Hematopoietic multipotent progenitor cell treated with erythropoietin and hydrocortisone succinate and interleukin-3 and kit ligand, for 4 days (in vitro differentiated cells): ENCODE measurements at regions not wholly inside any gene's neighbourhood (a gene's known extent, or its start where the extent isn't known, plus 50 kb on each side); places are given as distances from the start of the nearest gene placed in this dataset.
"Not testable (repeated sequence)": the region's sequence is repeated elsewhere in the genome, so short reads cannot be mapped to it uniquely, and the experiment has no call there.

Experiments used
- DNase-seq: peaks from one replicate; pipeline ENCODE4 v3.0.0-alpha.2; 2015

DNA sequence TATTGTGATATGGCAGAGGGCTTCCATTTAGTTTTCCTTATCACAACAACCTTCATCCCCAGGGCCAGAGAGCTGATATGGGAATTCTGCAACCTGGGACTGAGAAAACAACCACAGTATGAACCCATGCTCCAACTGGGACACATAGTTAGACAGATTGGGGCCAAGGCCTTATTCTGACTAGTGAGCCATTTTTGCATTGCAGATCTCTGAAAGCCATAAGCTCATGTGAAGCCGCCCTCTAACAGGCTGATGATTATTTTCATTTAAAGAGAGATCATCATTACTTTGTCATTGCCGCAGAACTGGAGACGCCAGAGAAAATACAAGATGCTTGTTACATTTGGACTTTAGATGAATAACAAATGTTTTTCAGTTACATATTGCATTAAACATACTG is 791.7 kb upstream of the POM121L12 start:
- no peak for DNase-seq

DNA sequence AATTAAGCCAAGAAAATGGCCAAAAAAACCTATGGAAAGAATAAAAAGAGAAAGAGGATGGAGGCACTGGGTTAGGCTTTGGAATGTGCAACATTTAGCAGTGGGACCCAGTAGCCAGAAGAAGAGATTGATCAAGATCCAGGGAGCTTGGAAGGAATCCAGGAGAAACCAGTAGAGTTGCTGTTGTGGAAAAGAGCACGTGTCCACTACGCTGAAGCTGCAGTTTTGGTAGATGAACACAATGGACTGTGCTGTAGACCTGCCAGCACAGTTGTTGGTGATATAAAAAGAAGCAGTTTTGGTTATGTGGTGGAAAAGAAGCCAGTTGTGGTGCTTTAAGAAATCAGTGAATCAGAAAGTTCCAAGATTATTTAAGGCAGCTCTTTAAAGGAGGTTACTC is 802.2 kb upstream of the POM121L12 start:
- DNase-seq, result no peak

- no peak for DNase-seq
Observed at GRCh38 chr7:52211930-52212329, 823.5 kb upstream of the POM121L12 start.

GRCh38 chr7:52209614-52210013 is 825.8 kb upstream of the POM121L12 start:
- no peak for DNase-seq

DNA sequence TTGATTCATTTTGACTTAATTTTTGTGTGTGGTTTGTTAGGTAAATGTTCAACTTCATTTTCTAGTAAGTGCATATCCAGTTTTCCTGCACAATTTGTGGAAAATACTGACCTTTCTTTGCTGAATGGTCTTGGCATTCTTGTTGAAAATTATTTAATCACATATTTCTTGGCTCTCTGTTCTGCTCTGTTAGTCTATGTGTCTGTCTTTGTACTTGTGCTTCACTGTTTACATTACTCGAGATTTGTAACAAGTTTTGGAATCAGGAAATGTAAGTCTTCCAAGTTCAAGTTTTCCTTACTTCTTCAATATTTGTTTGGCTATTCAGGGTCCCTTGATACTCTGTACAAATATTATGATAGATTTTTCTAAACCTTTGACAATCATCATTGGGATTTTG is 838.2 kb upstream of the POM121L12 start:
- no peak for DNase-seq

DNA sequence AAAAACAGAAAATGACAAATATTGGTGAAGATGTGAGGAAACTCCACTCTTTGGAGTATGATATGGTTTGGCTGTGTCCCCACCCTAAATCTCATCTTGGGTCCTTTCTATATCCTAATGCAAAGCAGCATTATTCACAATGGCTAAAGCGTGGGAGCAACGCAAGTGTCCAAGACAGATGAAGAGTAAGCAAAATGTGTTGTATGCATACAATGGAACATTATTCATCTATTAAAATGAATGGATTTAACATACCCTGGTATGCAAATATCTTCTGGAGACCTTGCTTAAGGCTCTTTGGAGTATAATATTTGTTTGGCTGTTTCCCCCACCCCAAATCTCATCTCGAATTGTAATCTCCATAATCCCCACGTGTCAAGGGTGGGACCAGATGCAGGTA is 839.8 kb upstream of the POM121L12 start:
- DNase-seq, result no peak

DNA sequence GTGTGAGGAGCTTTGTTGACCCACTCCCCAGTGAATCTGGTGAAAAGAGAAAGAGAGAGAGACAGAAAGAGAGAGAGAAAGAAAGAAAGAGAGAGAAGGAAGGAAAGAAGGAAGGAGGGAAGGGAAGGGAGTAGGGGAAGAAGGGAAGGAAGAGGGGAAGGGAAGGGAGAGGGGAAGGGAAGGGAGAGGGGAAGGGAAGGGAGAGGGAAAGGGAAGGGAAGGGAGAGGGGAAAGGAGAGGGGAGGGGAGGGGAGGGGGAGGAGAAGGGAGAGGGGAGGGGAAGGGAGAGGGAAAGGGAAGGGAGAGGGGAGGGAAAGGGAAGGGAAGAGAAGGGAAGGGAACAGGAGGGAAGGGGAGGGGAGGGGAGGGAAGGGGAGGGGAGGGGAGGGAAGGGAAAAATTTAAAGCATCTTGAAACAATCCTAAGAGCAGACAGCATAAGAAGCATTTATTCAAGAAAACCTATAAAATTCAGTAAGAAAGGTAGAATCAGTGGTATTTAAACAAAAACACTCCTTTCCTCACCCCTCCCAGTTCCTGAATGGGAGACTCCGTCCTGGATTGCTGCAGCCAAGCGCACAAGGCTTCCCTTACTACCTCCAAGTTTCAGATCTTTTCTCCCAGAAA is 846.2 kb upstream of the POM121L12 start:
- no peak for DNase-seq

DNA sequence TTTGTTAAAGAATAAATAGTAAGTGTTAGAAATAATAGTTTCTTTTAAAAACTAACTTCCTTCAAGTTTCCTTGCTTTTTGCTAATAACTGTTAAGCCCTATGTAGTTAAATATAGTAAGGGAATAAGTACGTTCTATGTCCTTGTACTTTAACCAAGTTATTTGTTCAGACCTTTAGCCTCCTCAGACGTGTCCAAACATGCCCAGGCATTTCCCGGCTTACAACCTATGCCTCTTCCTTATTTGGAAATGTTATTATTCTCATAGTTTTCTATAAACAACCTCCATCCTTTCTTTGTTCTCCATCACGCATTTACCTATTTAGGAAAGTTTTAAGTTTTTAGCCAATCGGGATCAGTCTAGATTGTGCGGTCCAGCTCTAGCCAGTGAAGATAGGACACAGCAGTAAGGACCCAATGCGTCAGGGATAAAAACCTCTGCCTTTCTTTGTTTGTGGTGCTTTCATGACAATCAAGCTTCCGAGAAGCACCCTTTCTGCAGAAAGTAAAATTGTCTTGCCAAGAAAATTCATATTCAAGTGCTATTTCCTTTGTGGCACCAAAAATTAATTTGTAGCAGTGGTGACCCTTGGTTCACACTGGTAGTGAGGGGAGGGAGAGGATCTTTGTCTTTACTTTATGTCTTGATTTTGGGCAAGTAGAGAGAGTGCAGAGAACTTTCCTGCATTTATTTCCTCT is 851.3 kb upstream of the POM121L12 start:
- no peak for DNase-seq

DNA sequence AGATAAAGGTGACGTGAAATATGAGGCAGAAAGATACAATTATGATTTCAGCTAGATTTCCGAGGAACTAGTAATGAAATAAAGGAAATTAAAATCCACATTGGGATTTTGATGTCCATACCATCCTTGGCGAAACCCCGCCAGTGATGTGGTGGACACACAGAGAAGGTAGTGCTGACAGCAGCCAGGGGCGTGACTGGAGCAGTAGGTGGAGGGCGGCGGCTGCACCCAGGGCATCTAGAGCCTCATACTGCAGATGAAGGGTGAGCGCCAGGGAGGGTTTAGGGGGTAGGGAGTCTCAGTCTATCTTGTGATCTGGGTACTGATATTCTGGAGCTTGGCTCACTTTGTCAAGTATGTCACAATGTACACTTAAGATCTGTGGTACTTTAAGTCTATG is 855.5 kb upstream of the POM121L12 start:
- DNase-seq, result no peak

DNA sequence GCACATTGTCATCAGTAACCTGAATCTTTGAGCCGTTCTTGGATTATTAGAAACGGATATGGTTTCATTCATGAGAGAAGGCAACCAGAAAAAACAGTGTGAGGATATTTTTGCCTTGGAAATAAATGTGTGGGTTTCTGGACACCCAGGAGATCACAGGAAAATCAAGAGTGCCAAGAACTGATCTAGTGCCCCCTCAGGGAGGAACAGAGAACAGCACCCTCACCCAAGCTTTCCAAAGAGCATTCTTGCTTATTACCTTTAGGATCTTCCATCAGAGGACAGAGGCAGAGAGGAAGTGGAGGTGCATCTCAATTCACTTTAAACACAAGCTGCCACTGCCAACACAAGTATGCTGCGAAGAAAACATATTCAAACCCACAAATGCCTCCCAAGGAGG is 851.5 kb upstream of the COBL start:
- peak; percentile 4 for DNase-seq

DNA sequence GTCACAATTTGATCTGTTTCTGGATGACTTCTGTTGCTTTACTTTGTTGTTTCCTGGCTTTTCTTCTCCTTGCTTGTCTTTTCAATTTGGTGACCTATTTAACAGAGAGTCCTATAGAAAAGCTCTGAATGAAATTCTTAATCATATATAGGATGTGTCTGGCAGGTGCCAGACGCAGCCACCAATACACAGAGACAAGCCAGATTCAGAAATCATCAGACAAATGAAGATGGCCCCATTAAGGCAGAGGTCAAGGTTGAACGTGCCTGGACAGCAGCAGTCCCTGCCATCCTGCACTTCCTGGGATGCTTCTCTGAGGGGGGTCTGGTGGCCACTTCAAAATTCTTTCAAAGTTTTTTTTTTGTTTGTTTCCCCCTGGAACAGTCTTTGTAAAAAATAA is 846.7 kb upstream of the COBL start:
- DNase-seq, result no peak

GRCh38 chr7:52161483-52161882 is 844.9 kb upstream of the COBL start:
- no peak for DNase-seq

- not testable (repeated sequence) for DNase-seq
Observed at GRCh38 chr7:52159421-52159820, 842.8 kb upstream of the COBL start.

- DNase-seq, result no peak
Observed at GRCh38 chr7:52154382-52154781, 837.8 kb upstream of the COBL start.

GRCh38 chr7:52151559-52151958 is 835.0 kb upstream of the COBL start:
- DNase-seq, result no peak

- DNase-seq, result no peak
Observed at GRCh38 chr7:52150952-52151351, 834.3 kb upstream of the COBL start.

DNA sequence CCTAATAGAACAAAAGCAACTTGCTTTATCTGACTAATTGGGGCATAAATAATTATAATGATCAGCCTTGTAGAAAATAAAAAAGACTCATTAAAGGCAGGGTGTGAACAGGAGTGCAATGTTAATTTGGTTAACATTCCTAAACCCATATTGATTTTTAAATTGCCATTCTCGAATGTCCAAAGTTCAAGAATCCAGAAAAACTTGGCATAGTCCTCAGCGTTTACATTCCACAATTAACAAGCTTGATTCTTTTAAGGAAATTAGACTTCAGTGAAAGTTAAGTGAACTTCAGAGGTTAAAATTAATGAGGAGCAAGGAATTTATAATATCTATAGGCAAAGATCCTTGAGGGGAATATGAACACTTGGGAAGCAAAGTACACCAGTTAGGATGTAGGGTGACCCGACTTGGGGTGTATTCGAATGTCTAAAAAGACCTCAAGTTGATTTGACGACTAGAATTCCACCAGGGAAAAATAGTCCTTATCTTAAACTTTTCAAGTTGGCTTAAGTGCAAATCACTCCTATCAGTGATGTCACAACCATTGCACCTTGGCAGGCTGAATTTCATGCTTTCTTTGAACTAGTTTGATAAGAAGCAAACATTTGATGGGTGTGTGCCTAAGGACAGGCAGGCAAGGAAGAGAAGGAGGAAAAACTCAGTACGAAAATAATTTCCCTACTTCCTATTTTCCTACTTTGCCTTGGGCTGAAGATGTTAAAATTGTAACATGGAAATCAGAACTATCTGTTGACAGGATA is 830.4 kb upstream of the COBL start:
- no peak for DNase-seq

DNA sequence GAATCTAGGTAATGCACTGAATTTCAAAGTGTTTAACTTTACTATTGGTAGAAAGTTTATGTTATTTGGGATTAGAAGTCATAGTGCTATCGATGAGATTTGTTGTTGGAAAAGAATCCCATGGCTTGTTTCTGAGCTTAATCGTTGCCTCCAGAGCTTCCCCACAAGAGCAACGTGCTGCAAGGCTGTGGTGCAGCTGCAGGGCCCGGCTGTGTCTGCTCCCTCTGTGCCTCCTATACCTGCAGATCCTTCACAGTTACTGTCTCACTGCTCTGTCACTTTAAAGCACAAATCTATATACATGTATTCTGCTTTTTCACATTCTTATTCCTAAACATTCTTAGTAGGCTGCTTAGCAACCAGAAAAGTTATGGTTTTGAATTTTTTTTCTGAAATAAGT is 826.6 kb upstream of the COBL start:
- no peak for DNase-seq

DNA sequence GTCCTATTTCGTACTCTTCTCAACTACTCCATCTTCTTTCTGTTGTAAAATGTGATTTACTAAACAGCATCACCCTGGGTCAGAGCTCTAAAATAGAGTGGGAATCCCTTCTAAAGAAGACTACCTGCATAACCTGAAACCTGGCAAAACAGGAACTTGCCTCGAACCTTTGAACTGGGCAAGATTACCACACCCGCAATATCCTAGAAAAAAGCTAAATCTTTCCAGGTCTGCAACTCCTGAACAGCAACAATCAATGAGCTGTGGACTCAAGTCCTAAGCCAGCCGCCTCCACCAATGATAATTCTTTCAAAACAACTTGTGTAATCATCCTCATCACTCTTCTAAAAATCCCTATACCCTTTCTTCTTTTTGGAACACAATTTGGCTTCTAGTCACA is 824.2 kb upstream of the COBL start:
- DNase-seq, result no peak

DNA sequence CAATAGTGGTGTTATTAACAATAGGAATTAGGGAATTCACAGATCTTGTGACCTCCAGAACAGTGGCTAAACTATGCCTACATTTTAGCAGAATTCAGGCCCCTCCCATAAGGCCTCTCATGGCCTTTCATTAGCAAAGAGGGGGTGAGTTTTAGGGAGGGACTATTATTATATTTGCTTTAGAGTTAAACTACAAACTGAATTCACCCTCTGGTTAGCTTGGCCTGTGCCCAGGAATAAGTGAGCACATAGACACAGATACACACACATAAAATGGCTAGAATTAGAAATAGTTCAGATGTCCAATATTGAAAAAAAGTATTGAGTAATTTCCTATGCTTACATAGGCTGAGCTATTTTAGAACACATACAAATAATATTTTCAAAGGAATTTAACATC is 818.8 kb upstream of the COBL start:
- no peak for DNase-seq

- DNase-seq, result no peak
Observed at GRCh38 chr7:52129278-52129677, 812.7 kb upstream of the COBL start.

DNA sequence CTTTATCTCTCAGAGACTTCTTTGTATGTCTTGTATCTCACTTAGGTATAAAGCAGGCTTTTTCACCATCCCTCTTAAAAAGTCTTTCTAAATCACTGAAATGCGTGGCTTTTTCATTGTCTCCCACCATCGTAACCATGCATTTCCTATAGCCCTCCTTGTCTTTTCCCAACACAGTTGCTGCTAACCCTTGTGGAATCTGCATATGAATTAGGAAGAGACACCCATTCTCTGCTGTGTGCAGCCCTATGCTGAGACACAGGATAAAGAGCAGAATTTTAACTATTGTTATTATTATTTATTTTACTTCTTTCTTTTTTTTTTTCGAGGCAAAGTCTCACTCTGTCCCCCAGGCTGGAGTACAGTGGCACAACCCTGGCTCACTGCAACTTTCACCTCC is 804.3 kb upstream of the COBL start:
- DNase-seq, result no peak

DNA sequence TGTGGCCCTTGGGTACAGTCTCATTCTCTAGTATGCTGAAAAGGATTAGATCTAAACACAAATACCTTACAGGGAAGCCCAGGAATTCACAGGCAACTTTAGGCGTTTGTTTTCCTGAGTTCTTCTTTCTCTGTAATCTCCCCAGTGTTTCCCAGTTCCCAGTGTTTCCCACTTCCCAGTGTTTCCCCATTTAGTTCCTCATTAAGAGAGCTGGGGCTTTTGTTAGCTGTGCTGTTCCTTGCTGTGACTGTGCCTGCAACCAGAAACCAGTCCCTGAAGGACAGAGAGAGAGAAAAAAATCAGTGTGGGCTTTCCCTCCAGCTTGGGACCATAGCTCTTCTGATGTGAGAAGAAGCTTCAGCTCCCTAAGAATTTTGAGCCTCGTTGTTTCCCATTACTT is 802.9 kb upstream of the COBL start:
- no peak for DNase-seq

GRCh38 chr7:52114509-52114908 is 797.9 kb upstream of the COBL start:
- no peak for DNase-seq
